Neural cell (in vitro differentiated cells): ENCODE measurements at regions not wholly inside any gene's neighbourhood (a gene's known extent, or its start where the extent isn't known, plus 50 kb on each side); places are given as distances from the start of the nearest gene placed in this dataset.

Source experiments
- H2AFZ ChIP-seq: fragments of 200-600, 300-800 bp; sonication (generic), shearing (Covaris generic); 2 replicates; pipeline ENCODE4 v1.6.0; 2014; ENCODE audit warnings: low read depth, mild to moderate bottlenecking, antibody characterized with exemption, low read length, moderate library complexity
- H3F3A ChIP-seq: fragments of 200-600 bp; shearing (Covaris generic); 2 replicates; pipeline ENCODE4 v1.6.1; 2016; ENCODE audit warnings: mild to moderate bottlenecking, moderate library complexity, mixed read lengths, antibody characterized with exemption, low read length; ENCODE audit not compliant: insufficient read depth, poor library complexity, severe bottlenecking
- H3K27ac ChIP-seq: fragments of 200-600, 300-800 bp; sonication (generic), shearing (Covaris generic); 2 replicates; pipeline ENCODE4 v1.5.1; 2014; ENCODE audit warnings: mild to moderate bottlenecking, low read length, moderate library complexity
- H3K27me3 ChIP-seq: fragments of 300-800, 200-600 bp; sonication (generic), shearing (Covaris generic); 2 replicates; pipeline ENCODE4 v1.6.0; 2014; ENCODE audit warnings: mild to moderate bottlenecking, low read depth, low read length, moderate library complexity; ENCODE audit not compliant: insufficient read depth
- H3K36me3 ChIP-seq: fragments of 300-800, 200-600 bp; sonication (generic), shearing (Covaris generic); 2 replicates; pipeline ENCODE4 v1.5.1; 2014; ENCODE audit warnings: mild to moderate bottlenecking, antibody characterized with exemption, low read length, moderate library complexity; ENCODE audit not compliant: insufficient read depth
- H3K4me2 ChIP-seq: fragments of 300-800, 200-600 bp; sonication (generic), shearing (Covaris generic); 2 replicates; pipeline ENCODE4 v1.6.0; 2014; ENCODE audit warnings: mild to moderate bottlenecking, low read length
- H3K4me3 ChIP-seq: fragments of 300-800, 200-600 bp; sonication (generic), shearing (Covaris generic); 2 replicates; pipeline ENCODE4 v1.5.1; 2014; ENCODE audit warnings: mild to moderate bottlenecking, low read length, moderate library complexity
- H3K79me2 ChIP-seq: fragments of 200-600 bp; shearing (Covaris generic); replicated peaks from 2 replicates; pipeline ENCODE4 v1.6.0; 2014; ENCODE audit warnings: mild to moderate bottlenecking, low read length, moderate library complexity; ENCODE audit not compliant: insufficient read depth
- H3K9ac ChIP-seq: fragments of 300-800, 200-600 bp; sonication (generic), shearing (Covaris generic); 2 replicates; pipeline ENCODE4 v1.6.1; 2016; ENCODE audit warnings: mild to moderate bottlenecking, low read length, mixed read lengths
- H3K9me2 ChIP-seq: fragments of 200-600 bp; shearing (Covaris generic); 2 replicates; pipeline ENCODE4 v1.6.1; 2016; ENCODE audit warnings: mild to moderate bottlenecking, low read length, mixed read lengths; ENCODE audit not compliant: insufficient read depth
- H3K9me3 ChIP-seq: fragments of 200-600, 300-800 bp; sonication (generic), shearing (Covaris generic); 2 replicates; pipeline ENCODE4 v1.6.1; 2016; ENCODE audit warnings: mild to moderate bottlenecking, mixed run types, low read length, moderate library complexity, mixed read lengths
- H4K20me1 ChIP-seq: fragments of 200-600 bp; shearing (Covaris generic); 2 replicates; pipeline ENCODE4 v1.6.1; 2016; ENCODE audit warnings: mild to moderate bottlenecking, mixed run types; ENCODE audit not compliant: insufficient read depth
- EP300 ChIP-seq: fragments of 450-650 bp; conservative IDR thresholded peaks from 2 replicates; pipeline ENCODE4 v1.6.1; 2014; ENCODE audit warnings: antibody characterized with exemption, mild to moderate bottlenecking, moderate library complexity; ENCODE audit not compliant: poor library complexity, severe bottlenecking
- EZH2 ChIP-seq: fragments of 200-600, 300-800 bp; shearing (Covaris generic), sonication (generic); IDR thresholded peaks from 2 replicates; pipeline ENCODE4 v1.6.1; 2014; ENCODE audit warnings: antibody characterized with exemption, low read length, borderline replicate concordance, mild to moderate bottlenecking; ENCODE audit not compliant: insufficient read depth, poor library complexity, severe bottlenecking
- MXI1 ChIP-seq: fragments of 450-650 bp; conservative IDR thresholded peaks from 2 replicates; pipeline ENCODE4 v1.6.1; 2014; ENCODE audit warnings: antibody characterized with exemption, mild to moderate bottlenecking; ENCODE audit not compliant: poor library complexity, severe bottlenecking
- POLR2AphosphoS5 ChIP-seq: IDR thresholded peaks from 2 replicates; pipeline ENCODE4 v1.6.1; 2012
- RAD21 ChIP-seq: fragments of 450-650 bp; conservative IDR thresholded peaks from 2 replicates; pipeline ENCODE4 v1.6.1; 2014; ENCODE audit warnings: antibody characterized with exemption, mild to moderate bottlenecking, moderate library complexity
- SMC3 ChIP-seq: fragments of 450-650 bp; conservative IDR thresholded peaks from 2 replicates; pipeline ENCODE4 v1.6.1; 2014; ENCODE audit warnings: antibody characterized with exemption, mild to moderate bottlenecking, moderate library complexity; ENCODE audit not compliant: poor library complexity
- TAF1 ChIP-seq: IDR thresholded peaks from 2 replicates; pipeline ENCODE4 v1.6.1; 2012; ENCODE audit warnings: low read depth
- TF ChIP-seq, protein P1 (sequence below): fragments of 450-650 bp; IDR thresholded peaks from 2 replicates; pipeline ENCODE4 v1.5.1; 2014; ENCODE audit warnings: antibody characterized with exemption, mild to moderate bottlenecking, moderate library complexity; ENCODE audit not compliant: poor library complexity, severe bottlenecking
- TF ChIP-seq, protein P2 (sequence below): IDR thresholded peaks from 2 replicates; pipeline ENCODE4 v1.6.1; 2012; ENCODE audit warnings: borderline replicate concordance

DNA sequence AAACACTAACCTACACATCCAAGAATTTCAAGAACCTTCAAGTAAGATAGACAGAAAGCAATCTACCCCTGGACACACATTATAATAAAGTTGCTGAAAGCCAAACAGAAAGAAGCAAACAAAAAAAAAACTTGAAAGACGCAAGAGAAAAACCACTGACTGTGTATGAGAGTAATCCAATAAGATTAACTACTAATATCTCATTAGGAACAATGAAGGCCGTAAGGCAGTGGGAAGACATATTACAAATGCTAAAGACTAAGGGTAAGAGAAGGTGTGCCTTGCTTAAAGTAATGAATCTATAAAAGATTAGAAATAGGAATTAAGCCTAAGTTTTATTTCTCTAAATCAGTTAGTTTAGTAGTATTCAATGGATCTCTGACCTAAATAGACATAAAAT lies 1109.1 kb downstream of the JRKL start:
- no peak overlapping the region for H3K9ac ChIP-seq
- no peaks in the 10 kb centered on the region for H3K9me2 ChIP-seq
- H3K4me2 ChIP-seq = no peak overlapping the region
- H3K9me3 ChIP-seq = no peaks in the 10 kb centered on the region
- H2AFZ ChIP-seq = no peak overlapping the region
- H3K36me3 ChIP-seq = no peaks in the 10 kb centered on the region
- TF ChIP-seq RAD21 (no peak), TAF1 (no peak), POLR2AphosphoS5 (no peak), SMC3 (no peak), EP300 (no peak), EZH2 (no peak), MXI1 (no peak)
- TF ChIP-seq, protein P1, sequence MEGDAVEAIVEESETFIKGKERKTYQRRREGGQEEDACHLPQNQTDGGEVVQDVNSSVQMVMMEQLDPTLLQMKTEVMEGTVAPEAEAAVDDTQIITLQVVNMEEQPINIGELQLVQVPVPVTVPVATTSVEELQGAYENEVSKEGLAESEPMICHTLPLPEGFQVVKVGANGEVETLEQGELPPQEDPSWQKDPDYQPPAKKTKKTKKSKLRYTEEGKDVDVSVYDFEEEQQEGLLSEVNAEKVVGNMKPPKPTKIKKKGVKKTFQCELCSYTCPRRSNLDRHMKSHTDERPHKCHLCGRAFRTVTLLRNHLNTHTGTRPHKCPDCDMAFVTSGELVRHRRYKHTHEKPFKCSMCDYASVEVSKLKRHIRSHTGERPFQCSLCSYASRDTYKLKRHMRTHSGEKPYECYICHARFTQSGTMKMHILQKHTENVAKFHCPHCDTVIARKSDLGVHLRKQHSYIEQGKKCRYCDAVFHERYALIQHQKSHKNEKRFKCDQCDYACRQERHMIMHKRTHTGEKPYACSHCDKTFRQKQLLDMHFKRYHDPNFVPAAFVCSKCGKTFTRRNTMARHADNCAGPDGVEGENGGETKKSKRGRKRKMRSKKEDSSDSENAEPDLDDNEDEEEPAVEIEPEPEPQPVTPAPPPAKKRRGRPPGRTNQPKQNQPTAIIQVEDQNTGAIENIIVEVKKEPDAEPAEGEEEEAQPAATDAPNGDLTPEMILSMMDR = no peak
- TF ChIP-seq, protein P2, sequence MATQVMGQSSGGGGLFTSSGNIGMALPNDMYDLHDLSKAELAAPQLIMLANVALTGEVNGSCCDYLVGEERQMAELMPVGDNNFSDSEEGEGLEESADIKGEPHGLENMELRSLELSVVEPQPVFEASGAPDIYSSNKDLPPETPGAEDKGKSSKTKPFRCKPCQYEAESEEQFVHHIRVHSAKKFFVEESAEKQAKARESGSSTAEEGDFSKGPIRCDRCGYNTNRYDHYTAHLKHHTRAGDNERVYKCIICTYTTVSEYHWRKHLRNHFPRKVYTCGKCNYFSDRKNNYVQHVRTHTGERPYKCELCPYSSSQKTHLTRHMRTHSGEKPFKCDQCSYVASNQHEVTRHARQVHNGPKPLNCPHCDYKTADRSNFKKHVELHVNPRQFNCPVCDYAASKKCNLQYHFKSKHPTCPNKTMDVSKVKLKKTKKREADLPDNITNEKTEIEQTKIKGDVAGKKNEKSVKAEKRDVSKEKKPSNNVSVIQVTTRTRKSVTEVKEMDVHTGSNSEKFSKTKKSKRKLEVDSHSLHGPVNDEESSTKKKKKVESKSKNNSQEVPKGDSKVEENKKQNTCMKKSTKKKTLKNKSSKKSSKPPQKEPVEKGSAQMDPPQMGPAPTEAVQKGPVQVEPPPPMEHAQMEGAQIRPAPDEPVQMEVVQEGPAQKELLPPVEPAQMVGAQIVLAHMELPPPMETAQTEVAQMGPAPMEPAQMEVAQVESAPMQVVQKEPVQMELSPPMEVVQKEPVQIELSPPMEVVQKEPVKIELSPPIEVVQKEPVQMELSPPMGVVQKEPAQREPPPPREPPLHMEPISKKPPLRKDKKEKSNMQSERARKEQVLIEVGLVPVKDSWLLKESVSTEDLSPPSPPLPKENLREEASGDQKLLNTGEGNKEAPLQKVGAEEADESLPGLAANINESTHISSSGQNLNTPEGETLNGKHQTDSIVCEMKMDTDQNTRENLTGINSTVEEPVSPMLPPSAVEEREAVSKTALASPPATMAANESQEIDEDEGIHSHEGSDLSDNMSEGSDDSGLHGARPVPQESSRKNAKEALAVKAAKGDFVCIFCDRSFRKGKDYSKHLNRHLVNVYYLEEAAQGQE = no peak
- no peaks in the 10 kb centered on the region for H3K27me3 ChIP-seq
- no peaks in the 10 kb centered on the region for H3F3A ChIP-seq
- no peaks in the 10 kb centered on the region for H4K20me1 ChIP-seq
- no peaks in the 10 kb centered on the region for H3K79me2 ChIP-seq
- no peak overlapping the region for H3K27ac ChIP-seq
- no peak overlapping the region for H3K4me3 ChIP-seq

DNA sequence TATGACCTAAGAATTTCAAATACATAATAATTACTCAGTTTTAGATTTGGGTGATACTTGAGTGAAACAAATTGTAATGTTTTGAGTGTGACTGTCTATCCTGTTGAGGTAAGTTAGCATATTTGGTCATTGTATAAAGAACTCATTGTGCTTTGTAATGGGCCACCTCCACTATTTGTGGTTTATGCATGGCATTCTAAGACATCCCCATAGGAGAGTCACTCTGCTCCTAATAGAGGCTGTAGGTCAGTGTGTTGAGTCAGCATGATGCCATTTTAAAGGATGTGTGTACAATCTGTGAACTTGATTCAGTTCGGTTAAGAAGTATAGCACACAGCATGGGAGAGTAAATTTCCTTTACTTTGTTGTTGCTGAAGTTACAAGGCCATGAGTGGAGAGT lies 1112.4 kb downstream of the JRKL start:
- H3F3A ChIP-seq = no peaks in the 10 kb centered on the region
- no peaks in the 10 kb centered on the region for H3K27me3 ChIP-seq
- no peaks in the 10 kb centered on the region for H4K20me1 ChIP-seq
- TF ChIP-seq TAF1 = no peak
- TF ChIP-seq MXI1 = no peak
- TF ChIP-seq, protein P2 = no peak
- no peak for TF ChIP-seq POLR2AphosphoS5
- TF ChIP-seq RAD21 = no peak
- TF ChIP-seq, protein P1 = no peak
- TF ChIP-seq EZH2 = no peak
- no peak for TF ChIP-seq SMC3
- no peak for TF ChIP-seq EP300
- no peak overlapping the region for H3K27ac ChIP-seq
- H3K4me2 ChIP-seq = no peak overlapping the region
- no peaks in the 10 kb centered on the region for H3K9me3 ChIP-seq
- H3K9ac ChIP-seq = no peak overlapping the region
- H3K4me3 ChIP-seq = no peak overlapping the region
- H3K9me2 ChIP-seq = no peaks in the 10 kb centered on the region
- no peak overlapping the region for H2AFZ ChIP-seq
- no peaks in the 10 kb centered on the region for H3K79me2 ChIP-seq
- no peaks in the 10 kb centered on the region for H3K36me3 ChIP-seq
